GM18951 (cell line): ENCODE measurements at regions not wholly inside any gene's neighbourhood (a gene's known extent, or its start where the extent isn't known, plus 50 kb on each side); places are given as distances from the start of the nearest gene placed in this dataset.

ENCODE experiments used
- POLR2A ChIP-seq: IDR thresholded peaks from 4 replicates; pipeline ENCODE4 v1.6.1; 2011; ENCODE audit warnings: mild to moderate bottlenecking; ENCODE audit not compliant: insufficient read length, insufficient read depth; ENCODE audit errors: extremely low read depth
- in situ Hi-C: fragments of 300-500 bp; cut with MboI; formaldehyde crosslinking; loops from one replicate; pipeline ENCODE4 v1.12.0; 2022; ENCODE audit warnings: low sequenced_read_pairs, mixed read lengths, inconsistent platforms; ENCODE audit not compliant: unreplicated experiment

DNA sequence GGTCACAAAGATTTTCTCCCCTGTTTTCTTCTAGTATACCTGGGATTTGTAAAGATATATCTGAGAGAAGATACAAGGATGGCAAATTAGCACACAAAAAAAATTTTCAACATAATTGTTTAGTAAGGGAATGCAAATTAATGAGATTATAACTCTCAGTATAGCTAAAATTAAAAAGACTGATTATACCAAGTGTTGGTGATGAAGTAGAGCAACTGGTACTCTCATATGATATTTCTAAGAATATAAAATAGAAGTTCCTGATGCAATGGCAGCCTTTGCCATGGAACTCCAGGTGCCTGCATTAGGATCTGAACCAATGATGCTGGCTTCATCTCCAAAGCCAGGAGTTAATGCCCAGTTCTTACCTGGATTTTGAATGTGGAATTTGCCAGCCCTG, 51.4 kb upstream of the KIAA1217 start:
- in situ Hi-C loops: no loop called here
- no peak for TF ChIP-seq POLR2A
